ENCODE measurements at regions not wholly inside any gene's neighbourhood (a gene's known extent, or its start where the extent isn't known, plus 50 kb on each side); places are given as distances from the start of the nearest gene placed in this dataset.

GRCh38 chr9:87256973-87257372, 240.7 kb upstream of the DAPK1 start:
- H3K79me2 ChIP-seq (ENCODE audit: control insufficient read depth, insufficient read depth, low read length): no peaks in the 10 kb centered on the region
- FAIRE-seq (no peak), DNase-seq (ENCODE audit: low read depth, low spot score) (no peak)
- no peak overlapping the region for H3K4me3 ChIP-seq (replicated peaks in 1 of 3; ENCODE audit: insufficient read depth in 1 of 3, low read depth in 1 of 3, low read length in 3 of 3)
- CTCF ChIA-PET: no interaction called here
- no peaks in the 10 kb centered on the region for H3K36me3 ChIP-seq (ENCODE audit: control insufficient read depth in 2 of 2, extremely low read depth in 1 of 2, insufficient read depth in 2 of 2, low read length in 2 of 2)
- no peak overlapping the region for H2AFZ ChIP-seq (ENCODE audit: low read depth, low read length)
- dilution Hi-C loops (cut with MboI; ENCODE audit: extremely low pct_ligation_motif_present, low sequenced_read_pairs): no loop called here
- no peaks in the 10 kb centered on the region for H3K27me3 ChIP-seq (ENCODE audit: control insufficient read depth in 2 of 2, insufficient read depth in 2 of 2, low read length in 2 of 2)
- H4K20me1 ChIP-seq (replicated peaks; ENCODE audit: control insufficient read depth, extremely low read depth, insufficient read depth, low read length): no peaks in the 10 kb centered on the region
- H3K9me1 ChIP-seq (replicated peaks; ENCODE audit: control insufficient read depth, extremely low read depth, insufficient read depth, low read length): no peaks in the 10 kb centered on the region
- H3K4me2 ChIP-seq (ENCODE audit: insufficient read depth, low read length): no peak overlapping the region
- intact Hi-C loops (cut with micrococcal nuclease): no loop called here
- BruUV-seq (replicated peaks): no TSS peak
- H3K27ac ChIP-seq (ENCODE audit: insufficient read depth, low read depth, low read length): no peak overlapping the region
- no peak for TF ChIP-seq EZH2 (IDR thresholded peaks at IDR 0.05; ENCODE audit: borderline replicate concordance, low read depth, low read length, severe bottlenecking)
- no peak for TF ChIP-seq JUN (IDR thresholded peaks at IDR 0.05; ENCODE audit: borderline replicate concordance, insufficient read depth, insufficient read length, low read depth)
- TF ChIP-seq GATA2 (IDR thresholded peaks at IDR 0.05; ENCODE audit: insufficient read depth, insufficient read length, low read depth, low read length): no peak
- no peak for TF ChIP-seq MYC (IDR thresholded peaks at IDR 0.05; ENCODE audit: low read depth, low read length)
- TF ChIP-seq, protein P1, sequence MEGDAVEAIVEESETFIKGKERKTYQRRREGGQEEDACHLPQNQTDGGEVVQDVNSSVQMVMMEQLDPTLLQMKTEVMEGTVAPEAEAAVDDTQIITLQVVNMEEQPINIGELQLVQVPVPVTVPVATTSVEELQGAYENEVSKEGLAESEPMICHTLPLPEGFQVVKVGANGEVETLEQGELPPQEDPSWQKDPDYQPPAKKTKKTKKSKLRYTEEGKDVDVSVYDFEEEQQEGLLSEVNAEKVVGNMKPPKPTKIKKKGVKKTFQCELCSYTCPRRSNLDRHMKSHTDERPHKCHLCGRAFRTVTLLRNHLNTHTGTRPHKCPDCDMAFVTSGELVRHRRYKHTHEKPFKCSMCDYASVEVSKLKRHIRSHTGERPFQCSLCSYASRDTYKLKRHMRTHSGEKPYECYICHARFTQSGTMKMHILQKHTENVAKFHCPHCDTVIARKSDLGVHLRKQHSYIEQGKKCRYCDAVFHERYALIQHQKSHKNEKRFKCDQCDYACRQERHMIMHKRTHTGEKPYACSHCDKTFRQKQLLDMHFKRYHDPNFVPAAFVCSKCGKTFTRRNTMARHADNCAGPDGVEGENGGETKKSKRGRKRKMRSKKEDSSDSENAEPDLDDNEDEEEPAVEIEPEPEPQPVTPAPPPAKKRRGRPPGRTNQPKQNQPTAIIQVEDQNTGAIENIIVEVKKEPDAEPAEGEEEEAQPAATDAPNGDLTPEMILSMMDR (IDR thresholded peaks at IDR 0.05; ENCODE audit: extremely low read depth in 1 of 2, insufficient read depth in 1 of 2, low read depth in 1 of 2, low read length in 2 of 2): no peak
- TF ChIP-seq, protein P2, sequence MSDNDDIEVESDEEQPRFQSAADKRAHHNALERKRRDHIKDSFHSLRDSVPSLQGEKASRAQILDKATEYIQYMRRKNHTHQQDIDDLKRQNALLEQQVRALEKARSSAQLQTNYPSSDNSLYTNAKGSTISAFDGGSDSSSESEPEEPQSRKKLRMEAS (IDR thresholded peaks at IDR 0.05; ENCODE audit: insufficient read depth, insufficient read length): no peak
- TF ChIP-seq POLR2A (IDR thresholded peaks at IDR 0.05; ENCODE audit: low read depth, low read length): no peak
- no peak for TF ChIP-seq POLR2AphosphoS5 (IDR thresholded peaks at IDR 0.05; ENCODE audit: insufficient read depth, low read depth, low read length)
- no peak for TF ChIP-seq FOS (IDR thresholded peaks at IDR 0.05; ENCODE audit: borderline replicate concordance, insufficient read depth, low read length)
- H3K4me1 ChIP-seq (ENCODE audit: control insufficient read depth, extremely low read depth, insufficient read depth, low read length): no peaks in the 10 kb centered on the region
- H3K9ac ChIP-seq (replicated peaks; ENCODE audit: extremely low read depth, insufficient read depth, low read length): no peak overlapping the region
- H3K9me3 ChIP-seq (replicated peaks; ENCODE audit: control insufficient read depth, insufficient read depth, low read length): no peaks in the 10 kb centered on the region
- POLR2A ChIA-PET: no interaction called here

Measured in endothelial cell of umbilical vein (primary cell).